ENCODE measurements at regions not wholly inside any gene's neighbourhood (a gene's known extent, or its start where the extent isn't known, plus 50 kb on each side); places are given as distances from the start of the nearest gene placed in this dataset.

- TF ChIP-seq CTCF (IDR thresholded peaks at IDR 0.05; ENCODE audit: low read depth, low read length, missing input control) = no peak
- TF ChIP-seq ATF3 (IDR thresholded peaks at IDR 0.05) = no peak
Observed at GRCh38 chr5:57871496-57871895, 388.9 kb upstream of the ACTBL2 start.

All from liver (tissue), 3 donors.